GM12878 (cell line): ENCODE measurements at regions not wholly inside any gene's neighbourhood (a gene's known extent, or its start where the extent isn't known, plus 50 kb on each side); places are given as distances from the start of the nearest gene placed in this dataset.

Experiments used
- ATAC-seq: fragments of 200-7000 bp; cut with Tn5 transposase; 3 replicates; pipeline ENCODE4 v1.9.1; 2020; ENCODE audit warnings: mild to moderate bottlenecking, moderate library complexity
- BruUV-seq: library from RNA; stranded (reverse); fragments of 400-500 nt; replicated peaks from 2 replicates; lab custom pipeline; 2021; lab: Mats Ljungman, UMichigan
- CTCF ChIA-PET: fragments of 300-600 bp; sonication (Branson Sonifier 250); formaldehyde crosslinking; extraction: SDS; loops from one replicate; lab custom pipeline; 2021; ENCODE audit warnings: inconsistent platforms; lab: Yijun Ruan, JAX
- POLR2A ChIA-PET: fragments of 350-600 bp; formaldehyde crosslinking; extraction: SDS; loops from one replicate; lab custom pipeline; 2021; ENCODE audit warnings: inconsistent platforms; lab: Charles Lee
- RAD21 ChIA-PET: fragments of 300-600 bp; sonication (Branson Sonifier 250); formaldehyde crosslinking; loops from one replicate; lab custom pipeline; 2023; ENCODE audit warnings: antibody characterized with exemption; ENCODE audit not compliant: unreplicated experiment; lab: Charles Lee
- SMC1A ChIA-PET: fragments of 300-600 bp; sonication (Branson Sonifier 250); formaldehyde crosslinking; loops from one replicate; lab custom pipeline; 2023; ENCODE audit not compliant: unreplicated experiment, uncharacterized antibody; lab: Charles Lee
- DNase-seq: peaks from one replicate; pipeline ENCODE4 v3.0.0-alpha.2; 2011; ENCODE audit warnings: low read depth, low spot score
- FAIRE-seq: peaks from 3 replicates; lab custom pipeline; 2011; peaks lifted over from hg19 to GRCh38; lab: Jason Lieb, UNC
- H2AFZ ChIP-seq: 2 replicates; pipeline ENCODE4 v1.6.0; 2011; ENCODE audit warnings: low read depth, low read length, control low read depth; ENCODE audit not compliant: control insufficient read depth
- H3K27ac ChIP-seq: 2 replicates; pipeline ENCODE4 v1.5.1; 2011; ENCODE audit warnings: control low read depth; ENCODE audit not compliant: control insufficient read depth, insufficient read depth
- H3K27me3 ChIP-seq, 2 experiments: replicated peaks in 1 of 2; 2 replicates each; pipeline versions ENCODE4 v1.6.0 to v1.6.1; 2011; ENCODE audit warnings: low read length in 1 of 2; ENCODE audit not compliant: control insufficient read depth in 2 of 2, insufficient read depth in 2 of 2
- H3K36me3 ChIP-seq, 2 experiments: 2 replicates each; pipeline ENCODE4 v1.5.1; 2011; ENCODE audit warnings: low read length in 1 of 2; ENCODE audit not compliant: control insufficient read depth in 2 of 2, insufficient read depth in 2 of 2
- H3K4me1 ChIP-seq: 2 replicates; pipeline ENCODE4 v1.6.1; 2011; ENCODE audit warnings: mild to moderate bottlenecking, low read length, moderate library complexity, mixed read lengths; ENCODE audit not compliant: control insufficient read depth, insufficient read depth
- H3K4me2 ChIP-seq: 2 replicates; pipeline ENCODE4 v1.6.0; 2011; ENCODE audit warnings: control low read depth; ENCODE audit not compliant: control insufficient read depth, insufficient read depth
- H3K4me3 ChIP-seq: fragments of 200-600 bp; sonication (generic); 2 replicates; pipeline ENCODE4 v1.5.1; 2016
- H3K79me2 ChIP-seq: 2 replicates; pipeline ENCODE4 v1.6.0; 2011; ENCODE audit warnings: low read length; ENCODE audit not compliant: control insufficient read depth, insufficient read depth
- H3K9ac ChIP-seq: 2 replicates; pipeline ENCODE4 v1.8.0; 2011; ENCODE audit warnings: low read length, control low read depth, mixed read lengths; ENCODE audit not compliant: control insufficient read depth, insufficient read depth
- H3K9me3 ChIP-seq: replicated peaks from 3 replicates; pipeline ENCODE4 v1.5.1; 2011; ENCODE audit warnings: mild to moderate bottlenecking, low read length; ENCODE audit not compliant: control insufficient read depth, insufficient read depth
- H4K20me1 ChIP-seq: 2 replicates; pipeline ENCODE4 v1.6.0; 2011; ENCODE audit not compliant: control insufficient read depth, insufficient read depth
- ASH2L ChIP-seq: fragments of 300-600, 200-600 bp; sonication (generic); IDR thresholded peaks from 2 replicates; pipeline ENCODE4 v1.6.1; 2017; ENCODE audit warnings: low read depth, mild to moderate bottlenecking, borderline replicate concordance
- BACH1 ChIP-seq: fragments of 450-650 bp; IDR thresholded peaks from 2 replicates; pipeline ENCODE4 v1.6.1; 2017; ENCODE audit warnings: mild to moderate bottlenecking, borderline replicate concordance
- BCL11A ChIP-seq: IDR thresholded peaks from 2 replicates; pipeline ENCODE4 v1.6.1; 2011; ENCODE audit warnings: low read depth, low read length
- BRCA1 ChIP-seq: IDR thresholded peaks from 2 replicates; pipeline ENCODE4 v1.6.1; 2011; ENCODE audit warnings: low read depth, low read length, improper control_type of control experiment
- CBX5 ChIP-seq: sonication (generic); IDR thresholded peaks from 2 replicates; pipeline ENCODE4 v1.6.1; 2016; ENCODE audit warnings: low read depth, moderate library complexity, mild to moderate bottlenecking, inconsistent platforms
- POLR2AphosphoS2 ChIP-seq: IDR thresholded peaks from 2 replicates; pipeline ENCODE4 v1.6.1; 2011; ENCODE audit warnings: low read depth, mild to moderate bottlenecking, low read length, improper control_type of control experiment, moderate library complexity
- POU2F2 ChIP-seq: IDR thresholded peaks from 3 replicates; pipeline ENCODE4 v1.6.1; 2011; ENCODE audit warnings: low read depth, mild to moderate bottlenecking, low read length, borderline replicate concordance
- RAD21 ChIP-seq: IDR thresholded peaks from 2 replicates; pipeline ENCODE4 v1.6.1; 2011; ENCODE audit warnings: mild to moderate bottlenecking, low read depth, low read length, moderate library complexity; ENCODE audit not compliant: insufficient read depth
- RAD51 ChIP-seq: fragments of 450-650 bp; IDR thresholded peaks from 2 replicates; pipeline ENCODE4 v1.6.1; 2016; ENCODE audit warnings: moderate library complexity, mild to moderate bottlenecking, inconsistent platforms
- TCF3 ChIP-seq: IDR thresholded peaks from 2 replicates; pipeline ENCODE4 v1.6.1; 2012; ENCODE audit warnings: low read depth, mild to moderate bottlenecking, low read length, borderline replicate concordance; ENCODE audit not compliant: insufficient read depth
- ZNF217 ChIP-seq: fragments of 450-650 bp; IDR thresholded peaks from 2 replicates; pipeline ENCODE4 v1.6.1; 2017; ENCODE audit warnings: antibody characterized with exemption, mild to moderate bottlenecking
- ZNF24 ChIP-seq: fragments of 450-650 bp; IDR thresholded peaks from 2 replicates; pipeline ENCODE4 v1.6.1; 2017; ENCODE audit warnings: antibody characterized with exemption, mild to moderate bottlenecking
- WGBS: methylation state at CpG from one replicate; pipeline ENCODE4 v1.1.6; 2016; ENCODE audit warnings: low lambda C conversion rate; ENCODE audit not compliant: insufficient replicate concordance, insufficient coverage; ENCODE audit errors: missing lambda C conversion rate; 5-methylcytosine and 5-hydroxymethylcytosine counted together
- in situ Hi-C: fragments of 300-500 bp; cut with MboI; formaldehyde crosslinking; loops from 9 replicates; pipeline ENCODE4 v1.14.3; 2018; ENCODE audit warnings: mixed read lengths
- intact Hi-C: fragments of 100-400 bp; cut with micrococcal nuclease; formaldehyde crosslinking; loops from one replicate; pipeline ENCODE4 v1.14.2; 2022; ENCODE audit not compliant: unreplicated experiment
- TF ChIP-seq, protein P1 (sequence below): fragments of 450-650 bp; IDR thresholded peaks from 2 replicates; pipeline ENCODE4 v1.6.1; 2017; ENCODE audit warnings: mild to moderate bottlenecking, moderate library complexity
- TF ChIP-seq, protein P2 (sequence below): fragments of 450-650 bp; IDR thresholded peaks from 2 replicates; pipeline ENCODE4 v1.6.1; 2017; ENCODE audit warnings: antibody characterized with exemption, mild to moderate bottlenecking, moderate library complexity
- TF ChIP-seq, protein P3 (sequence below), 3 experiments: IDR thresholded peaks in 2 of 3; conservative IDR thresholded peaks in 1 of 3; 2 replicates each; pipeline ENCODE4 v1.5.1; 2011; ENCODE audit warnings: low read depth in 3 of 3, low read length in 3 of 3, mild to moderate bottlenecking in 3 of 3, control low read depth in 2 of 3, moderate library complexity in 2 of 3, inconsistent platforms in 1 of 3, mixed read lengths in 1 of 3; ENCODE audit not compliant: control insufficient read depth in 2 of 3, insufficient read depth in 1 of 3; ENCODE audit errors: extremely low read depth in 1 of 3

DNA sequence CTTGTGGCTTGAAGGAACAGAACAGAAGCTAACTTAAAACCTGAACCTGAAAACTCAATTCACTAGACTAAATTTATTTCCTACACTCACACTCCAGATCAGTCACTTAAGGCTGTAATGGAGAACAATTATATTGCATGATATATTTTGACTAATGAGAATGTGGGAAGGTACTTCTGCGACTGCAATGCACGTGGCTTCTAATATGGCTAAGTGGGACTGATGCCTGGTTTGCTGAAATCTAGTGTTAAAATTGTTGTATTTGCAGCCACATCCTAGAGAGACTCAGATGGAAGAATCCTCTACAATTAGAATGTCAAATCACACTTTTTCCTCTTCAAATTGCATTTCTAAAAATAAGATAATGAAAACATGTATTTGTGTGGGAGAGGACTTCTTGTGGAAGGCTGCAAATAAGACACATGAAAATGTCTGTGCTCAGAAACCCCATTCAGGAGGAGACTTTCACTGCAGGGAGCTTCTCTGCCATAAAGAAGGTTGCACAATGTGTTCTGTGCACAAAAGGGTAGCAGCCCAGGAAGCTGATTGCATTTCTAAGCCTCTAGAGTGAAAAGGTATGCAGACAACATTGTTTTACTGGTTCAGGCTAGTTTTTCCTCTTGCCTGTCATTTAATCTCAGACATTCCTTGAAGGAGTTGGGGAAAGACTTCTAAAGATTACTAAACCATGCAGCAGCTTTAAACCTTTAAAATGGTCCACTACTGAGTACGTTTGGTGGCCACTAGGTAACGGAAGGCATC is 224.3 kb downstream of the NEDD1 start:
- H3K27me3 ChIP-seq = no peaks in the 10 kb centered on the region
- no peaks in the 10 kb centered on the region for H3K4me1 ChIP-seq
- H3K9me3 ChIP-seq = no peaks in the 10 kb centered on the region
- ChIA-PET RAD21 (interaction anchor here (0.6 kb wide), 1 partner anchor 147 kb away, joined by 3 read pairs; no protein-coding TSS in a partner anchor), CTCF (interaction anchor here (0.5 kb wide), 1 partner anchor 40 kb away, joined by 3 read pairs; no protein-coding TSS in a partner anchor), POLR2A (no interaction called here), SMC1A (no interaction called here)
- H3K4me2 ChIP-seq = no peak overlapping the region
- in situ Hi-C loops = no loop called here
- no peak for ATAC-seq
- intact Hi-C loops = no loop called here
- no peak overlapping the region for H3K9ac ChIP-seq
- 11% methylated on average over 4 of the region's 4 CpGs for WGBS
- H3K27ac ChIP-seq = no peak overlapping the region
- H3K4me3 ChIP-seq = no peak overlapping the region
- H3K36me3 ChIP-seq = no peaks in the 10 kb centered on the region
- no peak for FAIRE-seq
- DNase-seq = no peak
- H2AFZ ChIP-seq = no peak overlapping the region
- H3K79me2 ChIP-seq = no peaks in the 10 kb centered on the region
- BruUV-seq = no TSS peak
- H4K20me1 ChIP-seq = no peaks in the 10 kb centered on the region; the same call in 1 of the 2 replicates
- TF ChIP-seq, protein P1, sequence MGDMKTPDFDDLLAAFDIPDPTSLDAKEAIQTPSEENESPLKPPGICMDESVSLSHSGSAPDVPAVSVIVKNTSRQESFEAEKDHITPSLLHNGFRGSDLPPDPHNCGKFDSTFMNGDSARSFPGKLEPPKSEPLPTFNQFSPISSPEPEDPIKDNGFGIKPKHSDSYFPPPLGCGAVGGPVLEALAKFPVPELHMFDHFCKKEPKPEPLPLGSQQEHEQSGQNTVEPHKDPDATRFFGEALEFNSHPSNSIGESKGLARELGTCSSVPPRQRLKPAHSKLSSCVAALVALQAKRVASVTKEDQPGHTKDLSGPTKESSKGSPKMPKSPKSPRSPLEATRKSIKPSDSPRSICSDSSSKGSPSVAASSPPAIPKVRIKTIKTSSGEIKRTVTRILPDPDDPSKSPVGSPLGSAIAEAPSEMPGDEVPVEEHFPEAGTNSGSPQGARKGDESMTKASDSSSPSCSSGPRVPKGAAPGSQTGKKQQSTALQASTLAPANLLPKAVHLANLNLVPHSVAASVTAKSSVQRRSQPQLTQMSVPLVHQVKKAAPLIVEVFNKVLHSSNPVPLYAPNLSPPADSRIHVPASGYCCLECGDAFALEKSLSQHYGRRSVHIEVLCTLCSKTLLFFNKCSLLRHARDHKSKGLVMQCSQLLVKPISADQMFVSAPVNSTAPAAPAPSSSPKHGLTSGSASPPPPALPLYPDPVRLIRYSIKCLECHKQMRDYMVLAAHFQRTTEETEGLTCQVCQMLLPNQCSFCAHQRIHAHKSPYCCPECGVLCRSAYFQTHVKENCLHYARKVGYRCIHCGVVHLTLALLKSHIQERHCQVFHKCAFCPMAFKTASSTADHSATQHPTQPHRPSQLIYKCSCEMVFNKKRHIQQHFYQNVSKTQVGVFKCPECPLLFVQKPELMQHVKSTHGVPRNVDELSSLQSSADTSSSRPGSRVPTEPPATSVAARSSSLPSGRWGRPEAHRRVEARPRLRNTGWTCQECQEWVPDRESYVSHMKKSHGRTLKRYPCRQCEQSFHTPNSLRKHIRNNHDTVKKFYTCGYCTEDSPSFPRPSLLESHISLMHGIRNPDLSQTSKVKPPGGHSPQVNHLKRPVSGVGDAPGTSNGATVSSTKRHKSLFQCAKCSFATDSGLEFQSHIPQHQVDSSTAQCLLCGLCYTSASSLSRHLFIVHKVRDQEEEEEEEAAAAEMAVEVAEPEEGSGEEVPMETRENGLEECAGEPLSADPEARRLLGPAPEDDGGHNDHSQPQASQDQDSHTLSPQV = no peak
- TF ChIP-seq ZNF217 (no peak), RAD51 (no peak), ZNF24 (no peak), CBX5 (no peak), BACH1 (no peak), RAD21 (no peak), POLR2AphosphoS2 (no peak), BRCA1 (no peak), BCL11A (no peak), TCF3 (no peak), POU2F2 (no peak), ASH2L (no peak)
- TF ChIP-seq, protein P2, sequence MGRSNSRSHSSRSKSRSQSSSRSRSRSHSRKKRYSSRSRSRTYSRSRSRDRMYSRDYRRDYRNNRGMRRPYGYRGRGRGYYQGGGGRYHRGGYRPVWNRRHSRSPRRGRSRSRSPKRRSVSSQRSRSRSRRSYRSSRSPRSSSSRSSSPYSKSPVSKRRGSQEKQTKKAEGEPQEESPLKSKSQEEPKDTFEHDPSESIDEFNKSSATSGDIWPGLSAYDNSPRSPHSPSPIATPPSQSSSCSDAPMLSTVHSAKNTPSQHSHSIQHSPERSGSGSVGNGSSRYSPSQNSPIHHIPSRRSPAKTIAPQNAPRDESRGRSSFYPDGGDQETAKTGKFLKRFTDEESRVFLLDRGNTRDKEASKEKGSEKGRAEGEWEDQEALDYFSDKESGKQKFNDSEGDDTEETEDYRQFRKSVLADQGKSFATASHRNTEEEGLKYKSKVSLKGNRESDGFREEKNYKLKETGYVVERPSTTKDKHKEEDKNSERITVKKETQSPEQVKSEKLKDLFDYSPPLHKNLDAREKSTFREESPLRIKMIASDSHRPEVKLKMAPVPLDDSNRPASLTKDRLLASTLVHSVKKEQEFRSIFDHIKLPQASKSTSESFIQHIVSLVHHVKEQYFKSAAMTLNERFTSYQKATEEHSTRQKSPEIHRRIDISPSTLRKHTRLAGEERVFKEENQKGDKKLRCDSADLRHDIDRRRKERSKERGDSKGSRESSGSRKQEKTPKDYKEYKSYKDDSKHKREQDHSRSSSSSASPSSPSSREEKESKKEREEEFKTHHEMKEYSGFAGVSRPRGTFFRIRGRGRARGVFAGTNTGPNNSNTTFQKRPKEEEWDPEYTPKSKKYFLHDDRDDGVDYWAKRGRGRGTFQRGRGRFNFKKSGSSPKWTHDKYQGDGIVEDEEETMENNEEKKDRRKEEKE = no peak
- TF ChIP-seq, protein P3, sequence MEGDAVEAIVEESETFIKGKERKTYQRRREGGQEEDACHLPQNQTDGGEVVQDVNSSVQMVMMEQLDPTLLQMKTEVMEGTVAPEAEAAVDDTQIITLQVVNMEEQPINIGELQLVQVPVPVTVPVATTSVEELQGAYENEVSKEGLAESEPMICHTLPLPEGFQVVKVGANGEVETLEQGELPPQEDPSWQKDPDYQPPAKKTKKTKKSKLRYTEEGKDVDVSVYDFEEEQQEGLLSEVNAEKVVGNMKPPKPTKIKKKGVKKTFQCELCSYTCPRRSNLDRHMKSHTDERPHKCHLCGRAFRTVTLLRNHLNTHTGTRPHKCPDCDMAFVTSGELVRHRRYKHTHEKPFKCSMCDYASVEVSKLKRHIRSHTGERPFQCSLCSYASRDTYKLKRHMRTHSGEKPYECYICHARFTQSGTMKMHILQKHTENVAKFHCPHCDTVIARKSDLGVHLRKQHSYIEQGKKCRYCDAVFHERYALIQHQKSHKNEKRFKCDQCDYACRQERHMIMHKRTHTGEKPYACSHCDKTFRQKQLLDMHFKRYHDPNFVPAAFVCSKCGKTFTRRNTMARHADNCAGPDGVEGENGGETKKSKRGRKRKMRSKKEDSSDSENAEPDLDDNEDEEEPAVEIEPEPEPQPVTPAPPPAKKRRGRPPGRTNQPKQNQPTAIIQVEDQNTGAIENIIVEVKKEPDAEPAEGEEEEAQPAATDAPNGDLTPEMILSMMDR (IDR thresholded peaks at IDR 0.05 in 2 of 3, conservative IDR thresholded peaks at IDR 0.05 in 1 of 3; ENCODE audit: control insufficient read depth in 2 of 3, extremely low read depth in 1 of 3, insufficient read depth in 1 of 3, low read depth in 3 of 3, low read length in 3 of 3) = no peak
